Prostate gland (tissue), 2 donors: ENCODE measurements at regions not wholly inside any gene's neighbourhood (a gene's known extent, or its start where the extent isn't known, plus 50 kb on each side); places are given as distances from the start of the nearest gene placed in this dataset.
"Not testable (repeated sequence)": the region's sequence is repeated elsewhere in the genome, so short reads cannot be mapped to it uniquely, and the experiment has no call there.

Experiments
- DNase-seq: peaks from one replicate; pipeline ENCODE4 v3.0.0-alpha.2; 2019; ENCODE audit warnings: low spot score
- H3K27ac ChIP-seq, 2 donors: fragments of 200-600 bp; sonication (generic); 2 replicates each; pipeline ENCODE4 v1.5.1; 2017 to 2019
- H3K27me3 ChIP-seq: fragments of 200-600 bp; sonication (generic); replicated peaks from 2 replicates; pipeline ENCODE4 v1.5.1; 2019; ENCODE audit not compliant: insufficient read depth
- H3K36me3 ChIP-seq, 2 donors: fragments of 200-600 bp; sonication (generic); 1 replicate in 1 of 2; 2 replicates in 1 of 2; pipeline versions ENCODE4 v1.5.1 to v1.8.1; 2017 to 2019
- H3K4me1 ChIP-seq: fragments of 200-600 bp; sonication (generic); replicated peaks from 2 replicates; pipeline ENCODE4 v1.5.1; 2019
- H3K4me3 ChIP-seq, 2 donors: fragments of 200-600 bp; sonication (generic); 2 replicates each; pipeline ENCODE4 v1.5.1; 2017 to 2019
- H3K9me3 ChIP-seq: fragments of 200-600 bp; sonication (generic); 2 replicates; pipeline ENCODE4 v1.5.1; 2017
- CTCF ChIP-seq, 4 experiments: fragments of 200-600 bp in 2 of 4; fragments of 450-650 bp in 2 of 4; sonication (generic) in 2 of 4; IDR thresholded peaks; 1 replicate in 3 of 4; 2 replicates in 1 of 4; pipeline ENCODE4 v1.5.1; 2016 to 2019; ENCODE audit warnings: antibody characterized with exemption in 4 of 4, mild to moderate bottlenecking in 2 of 4, moderate library complexity in 2 of 4
- POLR2A ChIP-seq: fragments of 450-650 bp; IDR thresholded peaks from one replicate; pipeline ENCODE4 v1.6.1; 2016; ENCODE audit warnings: antibody characterized with exemption, mild to moderate bottlenecking
- POLR2AphosphoS5 ChIP-seq: sonication (generic); formaldehyde crosslinking; IDR thresholded peaks from one replicate; pipeline ENCODE4 v1.6.1; 2017; ENCODE audit warnings: antibody characterized with exemption
- WGBS: methylation state at CpG from one replicate; pipeline ENCODE4 v1.1.5; 2018; 5-methylcytosine and 5-hydroxymethylcytosine counted together
- intact Hi-C: fragments of 100-400 bp; cut with DNase I; formaldehyde crosslinking; loops from one replicate; pipeline ENCODE4 v1.14.2; 2022

DNA sequence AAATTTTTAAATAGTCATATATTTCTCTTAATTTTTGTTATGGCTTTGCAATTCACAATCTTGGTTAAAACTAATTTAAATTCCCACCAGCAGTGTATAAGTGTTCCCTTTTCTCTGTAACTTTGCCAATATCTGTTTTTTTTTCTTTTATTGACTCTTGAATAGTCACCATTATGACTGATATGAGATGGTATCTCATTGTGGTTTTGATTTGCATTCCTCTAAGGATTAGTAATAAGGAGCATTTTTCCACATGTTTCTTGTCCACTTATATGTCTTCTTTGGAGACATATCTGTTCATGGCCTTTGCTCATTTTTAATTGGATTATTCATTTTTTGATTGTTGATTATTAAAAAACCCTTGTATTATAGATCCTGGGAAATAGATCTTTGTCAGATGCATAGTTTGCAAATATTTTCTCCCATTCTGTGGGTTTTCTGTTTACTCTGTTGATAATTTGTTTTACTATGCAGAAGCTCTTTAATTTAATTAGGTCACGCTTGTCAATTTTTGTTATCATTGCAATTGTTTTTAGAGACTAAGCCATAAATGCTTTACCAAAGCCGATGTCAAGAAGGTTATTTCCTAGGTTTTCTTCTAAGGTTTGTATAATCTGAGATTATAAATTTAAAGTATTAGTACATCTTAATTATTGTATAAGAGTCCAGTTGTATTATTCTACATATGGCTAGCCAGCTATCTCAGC, 610.9 kb downstream of the CHSY3 start:
- Histone ChIP-seq H3K36me3 (no peaks in the 10 kb centered on the region), H3K27ac (no peak overlapping the region), H3K4me3 (no peak overlapping the region), H3K4me1 (no peaks in the 10 kb centered on the region), H3K27me3 (no peaks in the 10 kb centered on the region), H3K9me3 (no peaks in the 10 kb centered on the region)
- no peak for DNase-seq
- WGBS = 71% methylated on average over 2 of the region's 2 CpGs
- no peak for TF ChIP-seq POLR2A
- intact Hi-C loops = no loop called here

DNA sequence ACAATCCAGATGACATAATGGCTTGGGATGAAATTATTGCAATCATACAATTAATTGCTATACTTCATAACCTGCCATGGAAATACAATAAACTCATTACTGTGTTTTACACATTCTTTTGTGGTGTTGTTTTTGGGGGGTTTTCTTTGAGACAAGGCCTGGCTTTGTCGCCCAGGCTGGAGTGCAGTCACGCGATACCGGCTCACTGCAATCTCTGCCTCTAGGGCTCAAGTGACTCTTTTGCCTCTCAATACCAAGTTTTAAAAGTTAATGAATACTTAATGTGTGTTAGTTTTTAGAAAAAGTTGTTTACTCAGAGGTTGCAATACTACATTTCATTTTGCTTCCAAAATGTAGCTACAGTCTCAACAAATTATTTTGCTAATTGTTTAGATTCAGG, 598.4 kb downstream of the CHSY3 start:
- Histone ChIP-seq H3K27ac (no peak overlapping the region), H3K27me3 (no peaks in the 10 kb centered on the region), H3K4me3 (no peak overlapping the region), H3K9me3 (no peaks in the 10 kb centered on the region), H3K36me3 (no peaks in the 10 kb centered on the region), H3K4me1 (no peaks in the 10 kb centered on the region)
- intact Hi-C loops = no loop called here
- TF ChIP-seq CTCF (IDR thresholded peaks at IDR 0.05) (no peak), POLR2A (no peak), POLR2AphosphoS5 (no peak)
- DNase-seq = no peak
- 80% methylated on average over 4 of the region's 4 CpGs for WGBS

- Histone ChIP-seq H3K4me1 (no peaks in the 10 kb centered on the region), H3K9me3 (no peaks in the 10 kb centered on the region), H3K27me3 (no peaks in the 10 kb centered on the region), H3K4me3 (no peak overlapping the region), H3K27ac (no peak overlapping the region), H3K36me3 (no peaks in the 10 kb centered on the region)
- no peak for DNase-seq
- intact Hi-C loops = no loop called here
- TF ChIP-seq POLR2A (no peak), POLR2AphosphoS5 (no peak), CTCF (IDR thresholded peaks at IDR 0.05) (no peak)
- WGBS = 8% methylated on average over 3 of the region's 3 CpGs
These were observed 597.0 kb downstream of the CHSY3 start for GRCh38 chr5:130501151-130501865.

- H3K4me3 ChIP-seq, H3K27me3 ChIP-seq, H3K36me3 ChIP-seq, DNase-seq, H3K9me3 ChIP-seq, H3K4me1 ChIP-seq, intact Hi-C loops, H3K27ac ChIP-seq: not testable (repeated sequence)
- WGBS = 94% methylated on average over 4 of the region's 4 CpGs
These were observed 596.2 kb downstream of the CHSY3 start for GRCh38 chr5:130500495-130500894.

GRCh38 chr5:130496215-130496614, 592.0 kb downstream of the CHSY3 start:
- DNase-seq = no peak
- Histone ChIP-seq H3K27ac (no peak overlapping the region), H3K36me3 (no peaks in the 10 kb centered on the region), H3K27me3 (no peaks in the 10 kb centered on the region), H3K4me3 (no peak overlapping the region), H3K9me3 (no peaks in the 10 kb centered on the region), H3K4me1 (no peaks in the 10 kb centered on the region)
- 72% methylated on average over 1 of the region's 1 CpG for WGBS
- no peak for TF ChIP-seq POLR2A
- TF ChIP-seq CTCF (IDR thresholded peaks at IDR 0.05) = no peak
- intact Hi-C loops = no loop called here

DNA sequence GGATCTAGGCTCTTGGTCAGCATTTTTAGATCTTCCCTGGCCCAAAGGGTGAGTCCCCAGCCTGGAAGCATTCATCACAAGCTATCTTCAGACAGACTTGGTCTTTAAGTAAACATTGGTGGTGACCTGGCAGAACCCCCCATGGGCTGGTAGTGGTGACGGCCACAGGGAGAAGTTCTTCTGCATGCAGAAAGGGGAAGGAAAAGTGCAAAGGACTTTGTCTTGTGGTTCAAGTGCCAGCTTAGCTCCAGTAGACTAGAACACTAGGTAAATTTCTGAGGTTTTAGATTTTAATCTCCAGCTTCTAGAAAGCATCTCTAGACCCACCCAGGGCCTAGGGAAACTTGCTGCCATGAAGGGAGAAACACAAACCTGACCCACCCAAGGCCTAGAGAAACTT, 584.0 kb downstream of the CHSY3 start:
- WGBS = 71% methylated on average over 1 of the region's 1 CpG
- DNase-seq = no peak

More for the DNA sequence above, 584.0 kb downstream of the CHSY3 start:
- TF ChIP-seq POLR2A (no peak), CTCF (IDR thresholded peaks at IDR 0.05) (no peak), POLR2AphosphoS5 (no peak)
- intact Hi-C loops = no loop called here
- Histone ChIP-seq H3K27ac (no peak overlapping the region), H3K27me3 (no peaks in the 10 kb centered on the region), H3K9me3 (no peaks in the 10 kb centered on the region), H3K4me3 (no peak overlapping the region), H3K4me1 (no peaks in the 10 kb centered on the region), H3K36me3 (no peaks in the 10 kb centered on the region)
